ENCODE measurements at regions not wholly inside any gene's neighbourhood (a gene's known extent, or its start where the extent isn't known, plus 50 kb on each side); places are given as distances from the start of the nearest gene placed in this dataset.

- no peaks in the 10 kb centered on the region for H3K36me3 ChIP-seq (ENCODE audit: insufficient read depth, low read length)
- no peak for ATAC-seq (ENCODE audit: insufficient read depth, low read depth)
- no peak overlapping the region for H2AFZ ChIP-seq (ENCODE audit: low read depth, low read length)
- no peaks in the 10 kb centered on the region for H3K79me2 ChIP-seq (ENCODE audit: insufficient read depth, low read length)
- H3K4me3 ChIP-seq (ENCODE audit: low read depth in 1 of 2, low read length in 2 of 2): no peak overlapping the region
- TF ChIP-seq CTCF (IDR thresholded peaks at IDR 0.05; ENCODE audit: borderline replicate concordance, extremely low read depth, low read length, poor library complexity, severe bottlenecking) (no peak), EZH2 (IDR thresholded peaks at IDR 0.05; ENCODE audit: borderline replicate concordance, low read depth, low read length, severe bottlenecking) (no peak)
- no peaks in the 10 kb centered on the region for H3K9me3 ChIP-seq (ENCODE audit: insufficient read depth, low read length, severe bottlenecking)
- no peaks in the 10 kb centered on the region for H3K27me3 ChIP-seq (ENCODE audit: insufficient read depth, low read length, poor library complexity)
- no peak overlapping the region for H3K9ac ChIP-seq (ENCODE audit: low read depth, low read length)
- no peak overlapping the region for H3K4me2 ChIP-seq (ENCODE audit: insufficient read depth, low read length)
- DNase-seq: no peak
- H3K4me1 ChIP-seq (ENCODE audit: insufficient read depth, low read length): no peaks in the 10 kb centered on the region
- no peaks in the 10 kb centered on the region for H4K20me1 ChIP-seq (ENCODE audit: insufficient read depth, low read length)
- no peak overlapping the region for H3K27ac ChIP-seq (ENCODE audit: low read length)
Measured at GRCh38 chr1:232704256-232704655, 74.3 kb upstream of the SIPA1L2 start.

GRCh38 chr1:232704694-232705680 is 75.1 kb upstream of the SIPA1L2 start:
- H3K9me3 ChIP-seq (ENCODE audit: insufficient read depth, low read length, severe bottlenecking): no peaks in the 10 kb centered on the region
- no peaks in the 10 kb centered on the region for H4K20me1 ChIP-seq (ENCODE audit: insufficient read depth, low read length)
- TF ChIP-seq CTCF (IDR thresholded peaks at IDR 0.05; ENCODE audit: borderline replicate concordance, extremely low read depth, low read length, poor library complexity, severe bottlenecking) (no peak), EZH2 (IDR thresholded peaks at IDR 0.05; ENCODE audit: borderline replicate concordance, low read depth, low read length, severe bottlenecking) (no peak)
- no peak overlapping the region for H3K4me3 ChIP-seq (ENCODE audit: low read depth in 1 of 2, low read length in 2 of 2)
- DNase-seq (no peak), ATAC-seq (ENCODE audit: insufficient read depth, low read depth) (no peak)
- no peaks in the 10 kb centered on the region for H3K36me3 ChIP-seq (ENCODE audit: insufficient read depth, low read length)
- H3K27ac ChIP-seq (ENCODE audit: low read length): no peak overlapping the region
- no peak overlapping the region for H2AFZ ChIP-seq (ENCODE audit: low read depth, low read length)
- no peak overlapping the region for H3K9ac ChIP-seq (ENCODE audit: low read depth, low read length)
- no peak overlapping the region for H3K4me2 ChIP-seq (ENCODE audit: insufficient read depth, low read length)
- no peaks in the 10 kb centered on the region for H3K79me2 ChIP-seq (ENCODE audit: insufficient read depth, low read length)
- H3K27me3 ChIP-seq (ENCODE audit: insufficient read depth, low read length, poor library complexity): no peaks in the 10 kb centered on the region
- no peaks in the 10 kb centered on the region for H3K4me1 ChIP-seq (ENCODE audit: insufficient read depth, low read length)

DNA sequence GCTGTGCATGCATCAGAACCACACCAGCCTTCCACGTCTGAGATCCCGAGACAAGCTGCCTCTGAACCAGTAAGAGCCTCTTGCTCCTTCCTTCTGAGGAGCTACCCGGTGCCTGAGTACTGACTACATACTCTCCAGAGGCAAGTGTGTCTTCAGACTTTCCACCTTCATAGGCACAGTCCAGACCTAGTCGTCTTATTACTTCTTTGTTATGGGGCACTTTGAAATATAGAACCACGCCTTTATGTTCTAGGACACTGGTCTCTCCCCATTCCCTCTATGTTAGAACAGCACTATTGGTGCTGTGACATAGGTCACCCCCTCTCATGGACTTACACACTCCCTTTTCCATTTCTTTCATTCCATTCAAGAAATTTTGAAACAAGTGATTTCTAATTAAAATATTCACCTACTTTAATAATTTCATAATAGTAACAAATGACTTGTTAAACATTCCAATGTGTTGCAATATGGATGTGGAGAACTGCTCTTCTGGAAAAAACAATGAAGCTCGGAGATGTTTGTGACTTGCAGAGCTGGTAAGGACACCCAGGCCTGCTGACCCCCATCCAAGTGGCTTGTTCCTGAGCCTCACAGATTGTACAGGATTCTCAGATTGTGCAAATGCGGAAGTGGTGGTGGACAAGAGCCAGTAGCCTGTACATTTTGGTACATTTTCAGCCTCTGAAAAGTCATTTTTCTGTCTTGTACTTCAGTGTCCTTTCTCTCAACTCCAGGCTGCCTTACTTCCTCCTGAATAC is 76.1 kb upstream of the SIPA1L2 start:
- H3K4me1 ChIP-seq (ENCODE audit: insufficient read depth, low read length): no peaks in the 10 kb centered on the region
- H3K27ac ChIP-seq (ENCODE audit: low read length): no peak overlapping the region
- H3K27me3 ChIP-seq (ENCODE audit: insufficient read depth, low read length, poor library complexity): no peaks in the 10 kb centered on the region
- no peaks in the 10 kb centered on the region for H3K36me3 ChIP-seq (ENCODE audit: insufficient read depth, low read length)
- no peaks in the 10 kb centered on the region for H4K20me1 ChIP-seq (ENCODE audit: insufficient read depth, low read length)
- H3K9me3 ChIP-seq (ENCODE audit: insufficient read depth, low read length, severe bottlenecking): no peaks in the 10 kb centered on the region
- no peak overlapping the region for H2AFZ ChIP-seq (ENCODE audit: low read depth, low read length)
- TF ChIP-seq CTCF (IDR thresholded peaks at IDR 0.05; ENCODE audit: borderline replicate concordance, extremely low read depth, low read length, poor library complexity, severe bottlenecking) (no peak), EZH2 (IDR thresholded peaks at IDR 0.05; ENCODE audit: borderline replicate concordance, low read depth, low read length, severe bottlenecking) (no peak)
- no peak for ATAC-seq (ENCODE audit: insufficient read depth, low read depth)
- H3K4me2 ChIP-seq (ENCODE audit: insufficient read depth, low read length): no peak overlapping the region
- no peak overlapping the region for H3K9ac ChIP-seq (ENCODE audit: low read depth, low read length)
- H3K4me3 ChIP-seq (ENCODE audit: low read depth in 1 of 2, low read length in 2 of 2): no peak overlapping the region
- no peaks in the 10 kb centered on the region for H3K79me2 ChIP-seq (ENCODE audit: insufficient read depth, low read length)
- no peak for DNase-seq
